T-helper 1 cell treated with Interleukin-12 subunit alpha and Interleukin-12 subunit beta and Interleukin-4 antibody, amounts not matched to agents 30 ng/mL and 1 ng/mL, for 36 hours (primary cell): ENCODE measurements at regions not wholly inside any gene's neighbourhood (a gene's known extent, or its start where the extent isn't known, plus 50 kb on each side); places are given as distances from the start of the nearest gene placed in this dataset.
"Not testable (repeated sequence)": the region's sequence is repeated elsewhere in the genome, so short reads cannot be mapped to it uniquely, and the experiment has no call there.

ENCODE experiments used
- intact Hi-C: fragments of 100-400 bp; cut with micrococcal nuclease; formaldehyde crosslinking; loops from one replicate; pipeline ENCODE4 v1.15.1; 2024

DNA sequence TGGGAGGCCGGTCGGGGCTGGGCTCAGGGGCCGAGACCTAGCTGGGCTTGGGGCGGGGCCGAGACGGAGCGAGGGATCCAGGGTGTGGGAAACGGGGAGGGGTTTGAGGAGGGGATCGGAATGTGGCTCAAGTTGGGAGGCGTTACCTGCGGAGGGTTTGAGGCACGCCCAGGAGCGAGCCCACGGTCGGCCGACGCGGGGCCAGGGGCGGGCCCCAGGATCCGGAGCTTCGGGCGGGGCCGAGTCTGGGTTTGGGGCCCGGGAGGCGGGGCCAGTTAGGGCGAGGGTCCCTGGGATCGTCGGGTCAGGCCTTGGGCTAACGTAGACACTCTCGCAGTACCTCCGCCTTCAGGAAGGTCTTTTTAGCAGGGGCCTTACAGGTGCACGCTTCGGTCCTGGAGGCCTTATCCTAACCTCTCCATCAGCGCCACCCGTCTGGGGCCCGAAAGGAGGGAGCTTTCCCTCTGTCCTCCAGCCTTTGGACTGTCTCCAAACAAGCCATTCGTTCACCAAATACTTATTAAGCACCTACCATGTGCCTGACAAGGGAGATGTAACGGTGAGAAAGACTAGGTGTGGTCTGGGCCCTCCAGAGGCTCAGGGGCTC lies 228.2 kb upstream of the FRG2C start:
- intact Hi-C loops, result loop anchor here (1.0 to 5.0 kb wide), 3 partner anchors 179 to 349 kb away; partner anchors contain the start of gene ZNF717

DNA sequence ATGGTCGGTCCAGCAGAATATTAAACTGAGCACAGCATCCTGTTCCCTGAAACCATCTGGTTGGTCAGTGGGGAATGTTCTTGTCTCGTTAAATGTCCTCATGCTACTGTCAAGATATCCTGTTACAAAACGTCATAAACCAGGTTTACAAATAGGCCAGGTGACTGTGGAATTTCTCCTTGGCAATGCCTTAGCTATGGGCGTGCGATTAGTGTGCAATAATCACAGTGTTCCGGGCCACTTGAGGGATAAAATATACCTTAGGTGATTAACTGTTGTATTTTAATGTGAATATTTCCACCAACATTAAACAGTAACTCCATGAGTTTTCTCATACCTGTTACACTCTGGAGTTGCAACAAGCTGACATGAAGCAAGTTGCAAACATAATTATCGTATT lies 223.1 kb upstream of the FRG2C start:
- intact Hi-C loops, result not testable (repeated sequence)

DNA sequence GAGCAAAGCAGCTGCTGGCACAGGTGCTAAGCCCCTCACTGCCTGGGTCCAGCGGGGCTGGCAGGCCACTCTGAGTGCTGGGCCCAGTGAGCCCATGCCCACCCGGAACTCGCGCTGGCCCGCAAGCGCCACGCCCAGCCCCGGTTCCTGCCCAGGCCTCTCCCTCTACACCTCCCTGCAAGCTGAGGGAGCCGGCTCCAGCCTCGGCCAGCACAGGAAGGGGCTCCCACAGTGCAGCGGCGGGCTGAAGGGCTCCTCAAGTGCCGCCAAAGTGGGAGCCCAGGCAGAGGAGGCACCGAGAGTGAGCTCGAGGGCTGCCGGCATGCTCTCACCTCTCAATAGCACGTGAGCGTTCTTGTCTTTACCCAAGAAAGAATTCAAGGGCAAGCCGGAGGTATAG lies 219.5 kb upstream of the FRG2C start:
- intact Hi-C loops, result not testable (repeated sequence)

DNA sequence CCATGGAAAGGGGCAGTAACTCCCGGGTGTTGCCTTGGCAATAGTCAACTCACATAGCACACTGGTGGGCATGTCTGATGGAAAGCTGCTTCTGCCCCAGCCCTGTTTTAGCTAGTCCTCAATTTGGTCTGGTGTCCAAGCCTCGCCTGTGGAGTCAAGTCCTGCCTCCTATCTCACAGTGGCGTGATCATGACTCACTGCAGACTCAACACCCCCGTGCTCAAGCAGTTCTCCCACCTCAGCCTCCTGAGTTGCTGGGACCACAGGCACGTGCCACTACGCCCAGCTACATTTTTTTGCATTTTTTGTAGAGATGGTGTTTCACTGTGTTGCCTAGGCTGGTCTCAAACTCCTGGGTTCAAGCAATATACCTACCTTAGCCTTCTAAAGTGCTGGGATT lies 218.9 kb upstream of the FRG2C start:
- intact Hi-C loops, result not testable (repeated sequence)

DNA sequence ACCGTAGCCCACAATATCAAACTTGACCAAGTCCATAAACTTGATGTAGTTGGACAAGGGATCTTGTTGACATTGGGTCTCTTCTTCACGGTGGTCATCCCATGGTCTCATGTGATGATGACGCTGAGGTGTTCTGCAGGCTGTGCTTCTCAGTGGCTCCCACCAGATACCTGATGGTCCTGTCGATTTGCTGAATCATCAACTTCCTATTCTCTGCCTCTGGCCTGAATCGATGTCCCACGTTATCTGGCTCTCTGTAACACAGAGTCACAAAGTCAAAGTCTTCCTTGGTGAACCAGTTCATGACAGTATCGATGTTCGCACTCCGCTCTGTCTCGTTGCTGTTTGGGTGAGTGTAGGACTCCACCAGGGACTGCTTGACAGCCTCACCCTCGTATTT lies 217.2 kb upstream of the FRG2C start:
- intact Hi-C loops, result not testable (repeated sequence)

DNA sequence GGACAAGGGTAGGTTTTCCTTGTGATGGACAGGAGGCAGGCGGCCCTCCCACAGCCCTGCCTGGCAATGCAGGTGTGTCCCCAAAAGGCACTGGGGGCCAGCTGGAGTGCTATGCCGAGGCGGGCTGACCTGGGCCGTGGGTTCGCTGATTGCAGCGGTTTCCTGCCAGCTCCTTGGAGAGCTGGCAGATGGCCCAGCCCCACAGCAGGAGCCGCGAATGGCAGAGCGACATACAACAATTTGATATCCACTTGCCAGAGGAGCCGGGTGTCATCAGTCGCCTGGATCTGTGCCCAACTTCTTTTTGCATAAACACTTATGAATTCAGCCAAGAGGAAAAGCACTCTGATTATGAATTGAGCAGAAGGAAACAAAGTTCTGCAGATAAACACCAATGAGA lies 210.8 kb upstream of the FRG2C start:
- intact Hi-C loops, result not testable (repeated sequence)

DNA sequence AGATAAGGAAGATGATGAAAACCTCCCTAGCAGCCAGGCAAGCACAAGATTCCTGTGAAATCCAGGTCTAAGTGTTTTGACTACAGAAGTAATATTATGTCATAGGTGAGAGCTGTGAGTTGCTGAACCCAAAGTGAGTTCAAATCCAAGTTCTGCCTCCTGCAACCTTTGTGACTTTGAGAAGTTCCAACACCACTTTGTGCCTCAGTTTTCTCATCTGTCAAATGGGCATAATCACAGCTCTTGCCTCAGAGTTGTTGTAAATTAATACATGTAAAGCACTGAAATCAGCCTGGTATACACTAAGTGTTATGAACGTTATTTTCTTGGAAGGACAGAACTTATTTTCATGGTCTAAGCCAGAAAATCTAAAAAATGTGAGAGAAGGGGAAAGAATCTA lies 210.3 kb upstream of the FRG2C start:
- intact Hi-C loops, result not testable (repeated sequence)

DNA sequence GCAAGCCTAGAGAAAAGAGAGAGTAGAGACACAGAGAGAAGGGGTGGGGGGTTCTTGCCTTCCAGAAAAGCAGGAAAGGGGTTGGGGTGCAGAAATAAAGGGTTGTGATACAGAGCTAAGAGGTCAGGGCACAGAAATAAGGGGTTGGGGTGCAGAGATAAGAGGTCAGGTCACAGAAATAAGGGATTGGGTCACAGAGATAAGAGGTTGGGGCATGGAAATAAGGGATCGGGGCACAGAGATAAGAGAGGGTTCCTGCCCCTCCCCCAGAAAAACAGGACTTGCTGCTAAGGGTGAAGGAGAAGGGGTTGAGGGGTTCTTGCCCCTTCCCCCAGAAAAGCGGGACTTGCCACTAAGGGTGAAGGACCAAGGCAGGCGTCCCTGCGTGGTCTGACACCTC lies 189.6 kb upstream of the FRG2C start:
- intact Hi-C loops, result not testable (repeated sequence)

DNA sequence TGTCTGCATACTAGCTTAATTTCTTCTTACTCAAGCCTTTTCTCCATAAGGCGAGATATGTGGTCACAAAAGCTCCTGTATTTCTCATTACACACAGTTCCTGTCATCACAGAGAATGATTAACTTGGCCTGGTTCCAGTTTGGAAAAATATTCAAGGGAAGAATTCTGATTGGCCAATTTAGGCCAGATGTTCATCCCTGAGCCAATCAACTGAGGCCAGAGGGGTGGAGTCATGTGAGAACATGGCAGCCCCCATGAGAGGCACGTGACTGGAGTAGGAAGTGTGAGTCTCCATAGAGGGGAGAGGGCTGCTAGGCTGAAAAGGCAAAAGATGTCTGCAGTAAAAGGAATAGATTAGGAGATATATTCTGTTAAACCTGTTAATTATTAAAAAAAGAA lies 167.5 kb upstream of the FRG2C start:
- intact Hi-C loops, result not testable (repeated sequence)

DNA sequence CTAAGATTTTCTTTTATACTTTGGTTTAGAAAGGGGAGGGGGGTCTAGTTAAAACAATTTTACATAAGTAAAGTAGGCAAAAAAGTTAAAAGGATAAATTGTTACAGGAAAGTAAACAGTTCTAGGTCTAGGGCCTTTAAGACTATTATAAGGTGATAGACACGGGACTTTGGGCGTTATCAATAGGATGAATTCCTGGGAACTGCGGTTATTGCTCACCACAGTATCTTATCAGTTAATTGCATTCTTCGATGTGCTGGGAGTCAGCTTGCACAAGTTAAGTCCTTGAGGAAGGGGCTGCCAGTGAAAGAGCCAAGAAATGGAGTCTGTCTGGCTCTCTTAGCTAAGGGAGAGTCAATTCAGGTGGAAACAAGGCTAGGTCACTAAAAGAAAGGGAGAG lies 163.8 kb upstream of the FRG2C start:
- intact Hi-C loops, result not testable (repeated sequence)

DNA sequence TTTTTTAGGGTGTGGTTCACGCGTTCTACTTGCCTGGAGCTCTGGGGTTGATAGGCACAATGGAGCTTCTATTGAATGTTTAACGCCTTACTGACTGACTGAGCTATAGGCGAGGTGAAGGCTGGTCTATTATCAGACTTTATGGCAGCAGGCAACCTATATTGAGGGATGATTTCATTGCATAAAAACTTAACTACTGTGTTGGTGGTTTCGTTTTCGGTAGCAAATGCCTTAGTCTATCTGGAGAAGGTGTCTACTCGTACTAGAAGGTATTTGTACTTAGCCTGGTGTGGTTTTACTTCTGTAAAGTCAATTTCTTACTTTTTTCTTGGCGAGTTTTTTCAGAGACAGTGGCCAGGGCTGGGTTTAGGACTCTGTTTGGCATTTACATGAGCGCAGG lies 162.0 kb upstream of the FRG2C start:
- intact Hi-C loops, result not testable (repeated sequence)

DNA sequence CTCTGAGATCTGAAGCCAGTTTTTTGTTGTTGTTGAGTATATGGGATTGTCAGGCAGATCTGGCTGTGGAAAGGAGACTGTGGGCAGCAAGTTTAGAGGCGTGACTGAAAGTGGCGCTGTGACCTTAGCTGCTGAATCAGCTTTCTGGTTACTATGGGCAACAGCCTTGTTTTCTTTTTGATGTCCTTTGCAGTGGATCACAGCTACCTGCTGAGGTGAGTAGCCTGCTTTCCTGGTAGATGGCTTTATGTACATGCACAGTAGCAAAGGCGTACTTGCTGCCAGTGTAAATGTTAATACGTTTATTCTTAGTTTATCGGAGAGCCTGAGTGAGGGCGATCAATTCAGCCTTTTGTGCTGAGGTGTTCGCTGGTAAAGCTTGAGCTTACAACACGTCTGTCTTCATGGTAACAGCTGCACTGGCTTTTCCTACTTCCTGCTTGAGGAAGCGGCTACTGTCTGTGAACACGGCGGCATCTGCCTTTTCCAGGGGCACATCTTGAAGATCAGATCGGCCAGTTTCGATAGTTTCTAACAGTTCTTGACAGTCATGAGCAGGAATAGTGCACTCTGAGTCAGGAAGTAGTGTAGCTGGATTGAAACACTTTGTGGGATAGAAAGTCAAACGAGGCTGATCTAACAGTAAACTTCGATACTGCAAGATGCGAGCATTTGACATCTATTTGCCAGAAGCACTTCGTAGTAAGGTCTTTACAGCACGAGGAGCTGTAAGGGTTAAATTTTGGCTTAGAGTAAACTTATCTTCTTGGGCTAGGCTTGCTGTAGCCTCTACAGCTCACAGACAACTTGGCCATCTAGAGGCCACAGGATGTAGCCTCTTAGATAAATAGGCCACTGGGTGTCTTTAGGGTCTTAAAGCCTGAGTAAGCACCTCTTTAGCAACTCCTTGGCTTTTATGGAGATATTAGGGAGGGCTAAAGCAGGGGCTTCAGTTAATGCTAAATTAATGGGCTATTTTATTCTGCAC lies 161.1 kb upstream of the FRG2C start:
- intact Hi-C loops, result not testable (repeated sequence)

DNA sequence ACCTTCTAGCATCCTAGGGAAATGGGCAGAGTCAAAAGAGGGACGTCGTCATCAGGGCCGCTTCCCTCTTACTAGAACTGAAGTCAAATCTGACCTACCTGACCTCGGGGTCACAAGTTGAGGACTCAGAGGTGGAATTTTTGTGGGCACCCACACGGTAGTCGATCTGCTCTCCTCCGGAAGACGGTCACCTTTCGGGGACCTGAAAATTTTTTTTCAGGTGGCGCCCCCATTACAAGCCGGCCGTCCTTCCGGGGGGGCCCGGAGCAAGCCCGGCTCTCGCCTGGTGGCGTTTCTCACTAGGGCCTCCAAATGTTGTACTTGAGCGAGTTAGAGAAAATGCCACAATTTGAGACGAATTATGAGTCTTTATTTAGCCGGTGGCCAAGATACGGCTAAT lies 157.5 kb upstream of the FRG2C start:
- intact Hi-C loops, result no loop called here

DNA sequence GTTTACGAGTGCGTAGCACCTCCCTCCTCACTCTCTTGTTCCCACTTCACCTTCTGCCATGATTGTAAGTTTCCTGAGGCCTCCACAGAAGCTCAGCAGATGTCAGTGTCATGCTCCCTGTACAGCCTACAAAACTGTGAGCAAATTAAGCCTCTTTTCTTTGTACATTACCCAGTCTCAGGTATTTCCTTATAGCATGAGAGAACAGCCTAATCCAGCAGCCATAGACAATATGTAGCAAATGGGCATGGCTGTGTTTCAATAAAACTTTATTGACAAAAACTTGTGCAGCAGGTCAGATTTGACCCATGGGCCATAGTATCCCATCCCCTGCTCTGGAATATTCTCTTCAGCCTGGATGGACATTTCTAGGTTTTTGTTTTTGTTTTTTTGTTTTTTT lies 156.2 kb upstream of the FRG2C start:
- intact Hi-C loops, result not testable (repeated sequence)

DNA sequence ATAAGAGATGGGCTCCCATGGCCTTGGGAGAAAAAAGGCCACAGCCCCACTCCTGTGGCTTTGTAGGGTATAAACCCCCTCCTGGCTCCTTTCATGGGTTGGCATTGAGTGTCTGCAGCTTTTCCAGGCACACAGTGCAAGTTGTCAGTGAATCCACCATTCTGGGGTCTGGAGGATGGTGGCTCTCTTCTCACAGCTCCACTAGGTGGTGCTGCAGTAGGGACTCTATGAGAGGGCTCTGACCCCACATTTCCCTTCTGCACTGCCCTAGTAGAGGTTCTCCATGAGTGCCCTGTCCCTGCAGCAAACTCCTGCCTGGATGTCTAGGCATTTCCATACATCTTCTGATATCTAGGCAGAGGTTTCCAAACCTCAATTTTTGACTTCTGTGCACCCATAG lies 136.5 kb upstream of the FRG2C start:
- intact Hi-C loops, result not testable (repeated sequence)

DNA sequence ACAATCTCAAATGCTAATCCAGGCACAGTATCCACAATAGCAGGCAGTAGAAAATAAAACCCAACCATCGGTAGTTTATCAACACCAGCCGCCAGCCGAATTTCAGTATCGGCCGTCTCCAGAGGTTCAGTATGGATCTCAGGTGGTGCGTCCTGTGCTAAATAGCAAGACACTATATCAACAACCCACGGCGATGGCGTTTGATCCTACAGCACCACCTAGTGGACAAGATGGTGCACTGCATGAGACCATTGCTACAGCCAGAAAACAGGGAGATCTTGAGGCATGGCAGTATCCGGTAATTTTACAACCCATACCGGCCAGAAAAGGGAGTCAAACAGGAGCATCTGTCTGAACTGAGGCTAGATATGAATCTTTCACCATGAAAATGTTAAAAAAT lies 112.0 kb upstream of the FRG2C start:
- intact Hi-C loops, result loop anchor here (1.0 kb wide), 1 partner anchor 360 kb away; no protein-coding TSS in a partner anchor

DNA sequence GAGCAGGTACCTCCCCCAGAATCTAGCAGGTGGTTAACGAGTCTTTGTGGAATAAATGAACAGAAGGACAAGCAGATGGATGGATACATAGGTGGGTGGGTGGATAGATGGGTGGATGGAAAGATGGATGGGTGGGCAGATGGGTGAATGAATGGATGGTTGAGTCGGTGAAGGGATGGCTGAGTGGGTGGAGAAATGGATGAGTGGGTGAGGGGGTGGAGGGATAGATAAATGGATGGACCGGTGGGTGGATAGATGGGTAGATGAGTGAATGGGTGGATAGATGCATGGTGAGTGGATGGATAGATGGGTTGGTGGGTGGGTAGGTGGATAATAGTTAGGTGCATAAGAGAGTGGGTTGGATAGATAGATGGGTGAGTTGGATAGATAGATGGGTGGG lies 99.7 kb upstream of the FRG2C start:
- intact Hi-C loops, result not testable (repeated sequence)

DNA sequence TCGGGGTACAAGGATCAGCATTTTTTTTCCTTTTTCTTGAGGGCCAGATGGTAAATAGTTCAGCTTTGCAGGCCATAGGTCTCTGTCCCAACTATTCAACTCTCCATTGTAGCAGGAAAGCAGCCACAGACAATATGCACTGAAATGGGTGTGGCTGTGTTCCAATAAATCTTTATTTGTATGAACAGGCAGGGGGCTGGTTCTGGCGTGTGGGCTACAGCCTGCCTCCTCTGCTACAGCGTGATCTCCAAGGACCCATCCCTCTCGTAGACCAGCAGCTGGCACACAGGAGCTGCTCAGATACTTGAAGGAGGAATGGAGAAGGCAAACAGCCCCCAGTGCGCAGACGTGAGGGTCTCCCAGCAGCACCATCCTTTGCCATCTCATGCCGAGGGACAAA lies 91.8 kb upstream of the FRG2C start:
- intact Hi-C loops, result not testable (repeated sequence)

DNA sequence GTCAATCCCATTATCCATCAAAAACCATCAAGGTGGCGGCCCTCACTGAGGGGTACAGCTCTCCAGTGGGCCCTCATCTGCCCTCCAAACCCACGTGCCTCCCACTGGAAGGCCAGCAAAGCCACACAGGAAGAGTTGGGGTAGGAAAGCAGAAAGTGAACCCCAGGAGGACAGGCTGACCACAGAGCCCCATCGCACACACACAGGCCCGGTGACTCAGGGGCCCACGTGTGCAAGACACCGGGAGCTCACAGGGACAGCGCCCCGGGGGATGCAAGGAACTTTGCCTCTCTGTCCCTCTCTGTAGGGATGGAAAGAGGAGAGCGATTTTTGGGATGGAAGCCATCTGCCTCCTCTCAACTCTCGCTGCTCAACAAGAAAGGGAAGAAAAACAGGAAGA lies 85.0 kb upstream of the FRG2C start:
- intact Hi-C loops, result not testable (repeated sequence)

DNA sequence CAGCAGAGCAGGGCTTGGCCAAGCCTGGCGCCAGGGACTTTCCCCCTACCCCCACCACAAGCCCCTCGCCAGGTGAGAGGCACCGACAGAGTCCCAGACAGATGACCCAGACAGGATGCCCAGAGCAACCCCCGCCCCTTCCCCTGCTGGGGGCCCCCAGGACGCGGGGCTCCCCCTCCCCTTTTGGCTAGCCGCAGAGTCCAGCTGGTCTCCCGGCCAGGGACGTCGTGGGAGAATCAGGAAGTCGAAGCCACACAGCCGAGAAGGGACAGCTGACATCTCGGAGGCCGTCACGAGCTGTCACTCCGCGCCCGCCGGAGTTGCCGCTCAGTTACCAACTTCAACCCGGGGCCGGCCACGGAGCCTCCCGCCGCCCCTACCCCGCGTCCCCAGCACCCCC lies 84.6 kb upstream of the FRG2C start:
- intact Hi-C loops, result not testable (repeated sequence)

DNA sequence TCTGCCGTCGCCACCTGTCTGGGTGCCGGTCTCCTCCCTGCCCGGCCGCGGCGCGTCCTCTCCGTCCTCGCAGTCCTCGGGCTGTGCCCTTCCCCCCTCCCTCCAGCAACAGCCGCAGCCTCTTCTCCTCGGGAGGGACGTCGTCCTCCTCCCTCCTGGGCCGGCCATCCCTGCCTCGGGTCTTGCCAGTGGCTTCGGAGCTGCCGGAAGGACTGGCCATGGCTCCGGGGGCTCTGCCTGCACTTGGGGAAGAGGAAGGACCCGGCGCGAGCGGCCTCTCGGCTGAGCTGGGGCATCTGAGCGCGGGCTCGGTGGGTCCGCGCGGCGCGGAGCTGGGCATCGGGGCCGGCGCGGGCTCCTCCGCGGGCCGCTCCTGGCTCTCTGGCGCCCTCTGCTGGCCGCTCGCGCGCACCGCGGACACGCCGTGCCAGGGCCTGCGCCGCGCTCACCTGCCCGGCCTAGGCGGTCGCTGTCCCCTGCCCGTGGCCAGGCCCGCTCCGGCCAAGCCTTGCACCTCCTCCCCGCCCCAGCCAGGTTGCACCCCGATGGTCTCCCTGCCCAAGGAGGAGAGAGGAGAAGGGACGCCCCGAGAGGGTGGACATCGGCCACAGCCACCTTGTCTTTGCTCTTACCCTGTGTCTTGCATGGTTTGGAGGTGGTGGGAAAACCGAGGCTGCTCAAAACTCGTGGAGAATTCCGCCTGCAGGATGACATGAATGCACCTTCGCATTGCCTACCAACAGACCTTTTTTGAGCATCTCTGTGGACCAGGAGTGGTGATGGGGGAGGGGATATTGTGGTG lies 83.9 kb upstream of the FRG2C start:
- intact Hi-C loops, result not testable (repeated sequence)

DNA sequence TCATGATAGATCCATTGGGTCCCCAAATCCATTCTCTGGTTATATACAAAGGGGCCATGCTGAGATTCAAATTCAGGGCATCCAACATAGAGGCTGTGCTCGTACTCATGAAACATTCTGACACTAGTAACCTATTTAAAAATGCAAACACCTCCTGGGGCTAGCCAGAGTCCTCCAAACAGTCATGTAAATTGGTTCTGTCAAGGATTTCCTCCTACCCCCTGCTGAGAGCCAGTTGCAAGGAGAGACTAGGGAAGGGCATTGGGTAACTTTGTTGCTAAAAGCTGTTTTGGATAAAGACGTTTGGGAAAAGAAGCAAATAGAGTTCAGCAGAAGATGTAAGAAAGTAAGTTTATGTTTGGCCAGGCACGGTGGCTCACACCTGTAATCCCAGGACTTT lies 81.6 kb upstream of the FRG2C start:
- intact Hi-C loops, result not testable (repeated sequence)
